K562 (cell line): ENCODE measurements at regions not wholly inside any gene's neighbourhood (a gene's known extent, or its start where the extent isn't known, plus 50 kb on each side); places are given as distances from the start of the nearest gene placed in this dataset.

ENCODE experiments used
- ATAC-seq: fragments of 200-7000 bp; cut with Tn5 transposase; 3 replicates; pipeline ENCODE4 v1.9.1; 2020; ENCODE audit warnings: moderate library complexity
- BruUV-seq: library from RNA; stranded (reverse); fragments of 400-500 nt; replicated peaks from 2 replicates; lab custom pipeline; 2021; lab: Mats Ljungman, UMichigan
- CTCF ChIA-PET: fragments of 300-600 bp; formaldehyde crosslinking; extraction: SDS; loops from one replicate; lab custom pipeline; 2021; ENCODE audit warnings: low intra/inter-chr PET ratio; lab: Yijun Ruan, JAX
- POLR2A ChIA-PET: fragments of 300-600, 350-650 bp; sonication (Branson Sonifier 250); formaldehyde crosslinking; extraction: SDS; loops from one replicate; lab custom pipeline; 2021; ENCODE audit warnings: antibody characterized with exemption, inconsistent platforms; lab: Yijun Ruan, JAX
- DNase-seq, 4 experiments: peaks; one replicate each; pipeline versions ENCODE4 v3.0.0 to v3.0.0-alpha.2; 2011 to 2018; ENCODE audit warnings: low spot score in 3 of 4, mixed read lengths in 3 of 4; ENCODE audit errors: extremely low read depth in 1 of 4
- FAIRE-seq: peaks from 2 replicates; lab custom pipeline; 2011; peaks lifted over from hg19 to GRCh38; lab: Jason Lieb, UNC
- H2AFZ ChIP-seq: 2 replicates; pipeline ENCODE4 v1.6.0; 2011; ENCODE audit warnings: low read depth, low read length, control low read depth, inconsistent platforms
- H3K27ac ChIP-seq: fragments of 200-600 bp; 3 replicates; pipeline ENCODE4 v1.8.0; 2011; ENCODE audit warnings: low read depth, mild to moderate bottlenecking, control low read depth, inconsistent platforms, low read length, moderate library complexity, mixed read lengths; ENCODE audit errors: extremely low read depth
- H3K27me3 ChIP-seq, 2 experiments: fragments of 300-600 bp in 1 of 2; 2 replicates in 1 of 2; 3 replicates in 1 of 2; pipeline versions ENCODE4 v1.6.0 to v1.8.0; 2011; ENCODE audit warnings: inconsistent platforms in 2 of 2, low read length in 2 of 2, mild to moderate bottlenecking in 1 of 2, mixed read lengths in 1 of 2, moderate library complexity in 1 of 2; ENCODE audit not compliant: control insufficient read depth in 2 of 2, insufficient read depth in 2 of 2
- H3K36me3 ChIP-seq: fragments of 300-600 bp; 3 replicates; pipeline ENCODE4 v1.8.0; 2011; ENCODE audit warnings: mild to moderate bottlenecking, low read length, inconsistent platforms; ENCODE audit not compliant: control insufficient read depth, insufficient read depth
- H3K4me1 ChIP-seq, 2 experiments: fragments of 200-600 bp in 1 of 2; replicated peaks in 1 of 2; 2 replicates in 1 of 2; 3 replicates in 1 of 2; pipeline versions ENCODE4 v1.5.1 to v1.8.0; 2011; ENCODE audit warnings: inconsistent platforms in 2 of 2, low read length in 2 of 2, mild to moderate bottlenecking in 1 of 2, mixed read lengths in 1 of 2, moderate library complexity in 1 of 2; ENCODE audit not compliant: control insufficient read depth in 2 of 2, insufficient read depth in 2 of 2
- H3K4me2 ChIP-seq: 2 replicates; pipeline ENCODE4 v1.6.1; 2011; ENCODE audit warnings: low read length, control low read depth, inconsistent platforms, mixed read lengths; ENCODE audit not compliant: insufficient read depth
- H3K4me3 ChIP-seq: fragments of 200-600 bp; sonication (generic), shearing (Covaris generic); 2 replicates; pipeline ENCODE4 v1.5.1; 2016; ENCODE audit warnings: control low read depth, inconsistent platforms
- H3K79me2 ChIP-seq: fragments of 200-600 bp; 3 replicates; pipeline ENCODE4 v1.8.0; 2011; ENCODE audit warnings: low read length, inconsistent platforms; ENCODE audit not compliant: control insufficient read depth, insufficient read depth
- H3K9ac ChIP-seq, 2 experiments: 2 replicates each; pipeline versions ENCODE4 v1.6.0 to v1.6.1; 2011; ENCODE audit warnings: low read depth in 2 of 2, low read length in 2 of 2, control low read depth in 1 of 2, inconsistent platforms in 1 of 2, mild to moderate bottlenecking in 1 of 2, mixed read lengths in 1 of 2; ENCODE audit not compliant: insufficient read depth in 1 of 2
- H3K9me1 ChIP-seq: one replicate; pipeline ENCODE4 v1.6.0; 2011; ENCODE audit warnings: inconsistent platforms, mild to moderate bottlenecking, low read length, moderate library complexity; ENCODE audit not compliant: control insufficient read depth, insufficient read depth
- H3K9me3 ChIP-seq: replicated peaks from 2 replicates; pipeline ENCODE4 v1.5.1; 2011; ENCODE audit warnings: low read depth, low read length, inconsistent platforms; ENCODE audit not compliant: control insufficient read depth, insufficient read depth
- H4K20me1 ChIP-seq: replicated peaks from 2 replicates; pipeline ENCODE4 v1.6.1; 2011; ENCODE audit warnings: low read length, inconsistent platforms, mixed read lengths; ENCODE audit not compliant: control insufficient read depth, insufficient read depth
- CCNT2 ChIP-seq: IDR thresholded peaks from 2 replicates; pipeline ENCODE4 v1.6.1; 2011; ENCODE audit warnings: borderline replicate concordance, low read depth, mild to moderate bottlenecking, moderate library complexity, mixed read lengths, low read length; ENCODE audit not compliant: insufficient read length; ENCODE audit errors: extremely low read depth
- CHCHD3 ChIP-seq: fragments of 250-450 bp; sonication (Bioruptor Pico); IDR thresholded peaks from 2 replicates; pipeline ENCODE4 v2.1.2; 2022; ENCODE audit warnings: mild to moderate bottlenecking
- ELF1 ChIP-seq: fragments of 200-800 bp; sonication (Bioruptor generic); IDR thresholded peaks from 2 replicates; pipeline ENCODE4 v1.6.1; 2016; ENCODE audit warnings: missing genetic modification characterization, missing compliant biosample characterization
- EP400 ChIP-seq: fragments of 450-650 bp; IDR thresholded peaks from 2 replicates; pipeline ENCODE4 v1.6.1; 2017; ENCODE audit warnings: antibody characterized with exemption, mild to moderate bottlenecking, moderate library complexity
- GTF2F1 ChIP-seq: IDR thresholded peaks from 2 replicates; pipeline ENCODE4 v1.6.1; 2011; ENCODE audit warnings: low read depth, low read length, improper control_type of control experiment
- JUND ChIP-seq, 2 experiments: IDR thresholded peaks; 2 replicates in 1 of 2; 3 replicates in 1 of 2; pipeline ENCODE4 v1.6.1; 2011; ENCODE audit warnings: borderline replicate concordance in 2 of 2, low read depth in 2 of 2, low read length in 2 of 2, improper control_type of control experiment in 1 of 2, missing biosample characterization in 1 of 2, missing genetic modification characterization in 1 of 2, missing genetic modification reagents in 1 of 2
- NCOA6 ChIP-seq: fragments of 450-650 bp; IDR thresholded peaks from 2 replicates; pipeline ENCODE4 v1.6.1; 2017; ENCODE audit warnings: mild to moderate bottlenecking
- NR3C1 ChIP-seq: sonication (generic); formaldehyde crosslinking; IDR thresholded peaks from 2 replicates; pipeline ENCODE4 v1.8.1; 2022; ENCODE audit warnings: missing genetic modification reagents
- PATZ1 ChIP-seq: fragments of 250-450 bp; sonication (Bioruptor Pico); IDR thresholded peaks from 2 replicates; pipeline ENCODE4 v1.5.0; 2020; ENCODE audit warnings: mild to moderate bottlenecking, borderline replicate concordance
- RERE ChIP-seq: sonication (generic); formaldehyde crosslinking; IDR thresholded peaks from 2 replicates; pipeline ENCODE4 v1.8.0; 2023; ENCODE audit warnings: missing genetic modification reagents, mild to moderate bottlenecking, borderline replicate concordance
- SMARCC2 ChIP-seq: fragments of 450-650 bp; IDR thresholded peaks from 2 replicates; pipeline ENCODE4 v1.6.1; 2017; ENCODE audit warnings: antibody characterized with exemption, moderate library complexity, mild to moderate bottlenecking, low read depth
- TCF3 ChIP-seq: sonication (generic); formaldehyde crosslinking; IDR thresholded peaks from 2 replicates; pipeline ENCODE4 v1.4.0; 2020; ENCODE audit warnings: mild to moderate bottlenecking, missing genetic modification reagents
- TRIM24 ChIP-seq, 2 experiments: fragments of 450-650 bp; IDR thresholded peaks; 2 replicates each; pipeline ENCODE4 v1.6.1; 2016
- ZNF41 ChIP-seq: fragments of 250-450 bp; sonication (Bioruptor Pico); conservative IDR thresholded peaks from 2 replicates; pipeline ENCODE4 v1.4.0; 2020; ENCODE audit warnings: mild to moderate bottlenecking
- ZNF668 ChIP-seq: fragments of 250-450 bp; sonication (Bioruptor Pico); IDR thresholded peaks from 2 replicates; pipeline ENCODE4 v1.8.0; 2022; ENCODE audit warnings: mild to moderate bottlenecking, inconsistent platforms
- WGBS: fragments of 100-300 bp; shearing (Covaris generic); methylation state at CpG from one replicate; pipeline ENCODE4 v1.1.6; 2016; ENCODE audit warnings: low coverage, mixed read lengths; ENCODE audit not compliant: insufficient coverage; ENCODE audit errors: missing lambda C conversion rate; 5-methylcytosine and 5-hydroxymethylcytosine counted together
- in situ Hi-C: fragments of 300-500 bp; cut with MboI; formaldehyde crosslinking; loops from 4 replicates; pipeline ENCODE4 v1.15.0; 2018; ENCODE audit warnings: inconsistent platforms, mixed read lengths
- intact Hi-C: fragments of 100-400 bp; cut with micrococcal nuclease; formaldehyde crosslinking; loops from 2 replicates; pipeline ENCODE4 v1.14.2; 2022

- TF ChIP-seq PATZ1 (CRISPR knock-in tag), result no peak
Observed at GRCh38 chrX:10936976-10937375, 174.2 kb upstream of the HCCS start (continued).

GRCh38 chrX:10938365-10938923, 172.7 kb upstream of the HCCS start:
- ATAC-seq, result no peak
- ChIA-PET POLR2A (no interaction called here), CTCF (no interaction called here)
- Histone ChIP-seq H3K27ac (no peak overlapping the region), H3K79me2 (no peaks in the 10 kb centered on the region), H2AFZ (no peak overlapping the region), H3K4me1 (no peaks in the 10 kb centered on the region), H3K9me3 (no peaks in the 10 kb centered on the region), H3K4me2 (no peak overlapping the region), H3K9me1 (no peaks in the 10 kb centered on the region), H3K27me3 (no peaks in the 10 kb centered on the region), H4K20me1 (no peaks in the 10 kb centered on the region), H3K9ac (no peak overlapping the region), H3K36me3 (no peaks in the 10 kb centered on the region), H3K4me3 (no peak overlapping the region)
- BruUV-seq, result no TSS peak
- no peak for DNase-seq
- no peak for FAIRE-seq
- in situ Hi-C loops, result no loop called here
- intact Hi-C loops, result no loop called here
- WGBS, result 12% methylated on average over 5 of the region's 6 CpGs
- no peak for TF ChIP-seq NCOA6
- no peak for TF ChIP-seq TRIM24 (IDR thresholded peaks at IDR 0.05)
- no peak for TF ChIP-seq JUND (IDR thresholded peaks at IDR 0.05; ENCODE audit: borderline replicate concordance, low read depth, low read length)
- TF ChIP-seq JUND (tag; IDR thresholded peaks at IDR 0.05; ENCODE audit: borderline replicate concordance, low read depth, low read length), result no peak
- no peak for TF ChIP-seq TCF3 (CRISPR knock-in tag)
- TF ChIP-seq GTF2F1, result no peak
- no peak for TF ChIP-seq NR3C1 (CRISPR knock-in tag)
- no peak for TF ChIP-seq RERE (CRISPR knock-in tag)
- no peak for TF ChIP-seq ZNF668
- TF ChIP-seq ZNF41 (CRISPR knock-in tag), result no peak
- no peak for TF ChIP-seq CHCHD3 (CRISPR knock-in tag)
- no peak for TF ChIP-seq CCNT2
- TF ChIP-seq SMARCC2, result no peak
- TF ChIP-seq ELF1 (tag), result no peak
- no peak for TF ChIP-seq EP400
